Mucosa of rectum (tissue), 2 donors: ENCODE measurements at regions not wholly inside any gene's neighbourhood (a gene's known extent, or its start where the extent isn't known, plus 50 kb on each side); places are given as distances from the start of the nearest gene placed in this dataset.

Source experiments
- H3K27ac ChIP-seq, 2 donors: one replicate each; pipeline ENCODE4 v1.7.0; 2013; ENCODE audit warnings: inconsistent platforms in 2 of 2, low read depth in 2 of 2, low read length in 2 of 2
- H3K27me3 ChIP-seq, 2 donors: one replicate each; pipeline ENCODE4 v1.7.0; 2013; ENCODE audit warnings: low read length in 2 of 2; ENCODE audit not compliant: control insufficient read depth in 2 of 2, insufficient read depth in 2 of 2
- H3K36me3 ChIP-seq, 2 donors: one replicate each; pipeline ENCODE4 v1.7.0; 2013; ENCODE audit warnings: low read length in 2 of 2; ENCODE audit not compliant: control insufficient read depth in 2 of 2, insufficient read depth in 2 of 2
- H3K4me1 ChIP-seq, 2 donors: one replicate each; pipeline ENCODE4 v1.7.0; 2013; ENCODE audit warnings: low read length in 2 of 2, mild to moderate bottlenecking in 1 of 2; ENCODE audit not compliant: control insufficient read depth in 2 of 2, insufficient read depth in 2 of 2
- H3K4me3 ChIP-seq, 2 donors: one replicate each; pipeline ENCODE4 v1.7.0; 2013; ENCODE audit warnings: low read length in 2 of 2
- H3K9ac ChIP-seq, 2 donors: one replicate each; pipeline ENCODE4 v1.7.0; 2013; ENCODE audit warnings: low read length in 2 of 2, low read depth in 1 of 2, mild to moderate bottlenecking in 1 of 2
- H3K9me3 ChIP-seq, 2 donors: one replicate each; pipeline ENCODE4 v1.7.0; 2013; ENCODE audit warnings: low read length in 2 of 2; ENCODE audit not compliant: control insufficient read depth in 2 of 2
- donor health status: healthy.
- donor health status: Normal muscosa, but diverticular disease.

GRCh38 chr5:88951457-88951856, 68.5 kb upstream of the MEF2C start:
- Histone ChIP-seq H3K27me3 (no peaks in the 10 kb centered on the region), H3K4me1 (no peaks in the 10 kb centered on the region), H3K9me3 (no peaks in the 10 kb centered on the region), H3K36me3 (no peaks in the 10 kb centered on the region), H3K4me3 (no peak overlapping the region), H3K9ac (no peak overlapping the region), H3K27ac (no peak overlapping the region)

GRCh38 chr5:88948746-88949600, 66.0 kb upstream of the MEF2C start:
- H3K4me3 ChIP-seq: no peak overlapping the region
- H3K9me3 ChIP-seq: no peaks in the 10 kb centered on the region
- no peaks in the 10 kb centered on the region for H3K36me3 ChIP-seq
- no peaks in the 10 kb centered on the region for H3K27me3 ChIP-seq
- H3K4me1 ChIP-seq: no peaks in the 10 kb centered on the region
- H3K9ac ChIP-seq: no peak overlapping the region
- H3K27ac ChIP-seq: no peak overlapping the region

GRCh38 chr5:88944751-88945531, 62.0 kb upstream of the MEF2C start:
- Histone ChIP-seq H3K27me3 (no peaks in the 10 kb centered on the region), H3K27ac (no peak overlapping the region), H3K36me3 (no peaks in the 10 kb centered on the region), H3K4me1 (no peaks in the 10 kb centered on the region), H3K4me3 (no peak overlapping the region), H3K9me3 (no peaks in the 10 kb centered on the region), H3K9ac (no peak overlapping the region)

GRCh38 chr5:88941581-88941980, 58.6 kb upstream of the MEF2C start:
- H3K36me3 ChIP-seq: no peaks in the 10 kb centered on the region
- no peaks in the 10 kb centered on the region for H3K9me3 ChIP-seq
- H3K27ac ChIP-seq: no peak overlapping the region
- peaks cover 5 to 8% of the 10 kb centered on the region in 2 donors for H3K4me1 ChIP-seq
- H3K27me3 ChIP-seq: no peaks in the 10 kb centered on the region
- H3K9ac ChIP-seq: no peak overlapping the region
- no peak overlapping the region for H3K4me3 ChIP-seq

GRCh38 chr5:88940713-88941112, 57.7 kb upstream of the MEF2C start:
- H3K4me3 ChIP-seq: no peak overlapping the region
- no peaks in the 10 kb centered on the region for H3K36me3 ChIP-seq
- H3K27me3 ChIP-seq: no peaks in the 10 kb centered on the region
- H3K9me3 ChIP-seq: no peaks in the 10 kb centered on the region
- no peak overlapping the region for H3K9ac ChIP-seq
- H3K4me1 ChIP-seq: peaks cover 5 to 8% of the 10 kb centered on the region in 2 donors
- H3K27ac ChIP-seq: no peak overlapping the region

GRCh38 chr5:88939300-88939699, 56.3 kb upstream of the MEF2C start:
- no peak overlapping the region for H3K27ac ChIP-seq
- peaks cover 5 to 8% of the 10 kb centered on the region in 2 donors for H3K4me1 ChIP-seq
- no peaks in the 10 kb centered on the region for H3K9me3 ChIP-seq
- no peaks in the 10 kb centered on the region for H3K36me3 ChIP-seq
- H3K27me3 ChIP-seq: no peaks in the 10 kb centered on the region
- no peak overlapping the region for H3K9ac ChIP-seq
- H3K4me3 ChIP-seq: no peak overlapping the region

- no peaks in the 10 kb centered on the region for H3K36me3 ChIP-seq
- H3K9me3 ChIP-seq: no peaks in the 10 kb centered on the region
- no peak overlapping the region for H3K9ac ChIP-seq
- H3K4me3 ChIP-seq: no peak overlapping the region
- H3K27ac ChIP-seq: no peak overlapping the region
- peaks cover 5 to 8% of the 10 kb centered on the region in 2 donors for H3K4me1 ChIP-seq
- no peaks in the 10 kb centered on the region for H3K27me3 ChIP-seq
Measured at GRCh38 chr5:88938488-88938887, 55.5 kb upstream of the MEF2C start.

- H3K27ac ChIP-seq: peak overlapping the region; percentile 13 to 28
- H3K36me3 ChIP-seq: no peaks in the 10 kb centered on the region
- peak overlapping the region; percentile 44 to 62 for H3K4me3 ChIP-seq
- H3K9ac ChIP-seq: peak overlapping the region in 1 of 2 donors; percentile 11
- no peaks in the 10 kb centered on the region for H3K27me3 ChIP-seq
- H3K9me3 ChIP-seq: no peaks in the 10 kb centered on the region
- H3K4me1 ChIP-seq: peaks cover 5 to 8% of the 10 kb centered on the region in 2 donors
Measured at GRCh38 chr5:88937406-88937805, 54.4 kb upstream of the MEF2C start.

- peaks cover 5 to 8% of the 10 kb centered on the region in 2 donors for H3K4me1 ChIP-seq
- H3K27me3 ChIP-seq: no peaks in the 10 kb centered on the region
- no peaks in the 10 kb centered on the region for H3K36me3 ChIP-seq
- H3K4me3 ChIP-seq: no peak overlapping the region
- H3K27ac ChIP-seq: no peak overlapping the region
- H3K9ac ChIP-seq: no peak overlapping the region
- no peaks in the 10 kb centered on the region for H3K9me3 ChIP-seq
Measured at GRCh38 chr5:88934439-88934838, 51.5 kb upstream of the MEF2C start.
